MCF 10A (cell line): ENCODE measurements at regions not wholly inside any gene's neighbourhood (a gene's known extent, or its start where the extent isn't known, plus 50 kb on each side); places are given as distances from the start of the nearest gene placed in this dataset.

Source experiments
- BruUV-seq: library from RNA; stranded (reverse); fragments of 400-500 nt; replicated peaks from 2 replicates; lab custom pipeline; 2021; lab: Mats Ljungman, UMichigan
- CTCF ChIA-PET: fragments of 300-600 bp; sonication (Branson Sonifier 250); formaldehyde crosslinking; extraction: SDS; loops from one replicate; lab custom pipeline; 2021; ENCODE audit warnings: antibody characterized with exemption, inconsistent platforms; lab: Yijun Ruan, JAX
- POLR2A ChIA-PET: fragments of 300-600, 350-650 bp; sonication (Branson Sonifier 250); formaldehyde crosslinking; extraction: SDS; loops from one replicate; lab custom pipeline; 2020; ENCODE audit warnings: antibody characterized with exemption, inconsistent platforms; lab: Yijun Ruan, JAX
- DNase-seq: peaks from one replicate; pipeline ENCODE4 v3.0.0-alpha.2; 2018; ENCODE audit not compliant: unreplicated experiment
- H3K27ac Mint-ChIP-seq: one replicate; pipeline ENCODE4 v1.8.0; 2022; ENCODE audit warnings: mild to moderate bottlenecking, low read depth, mixed read lengths; ENCODE audit not compliant: unreplicated experiment
- H3K27me3 Mint-ChIP-seq: one replicate; pipeline ENCODE4 v1.8.0; 2022; ENCODE audit warnings: mixed read lengths; ENCODE audit not compliant: insufficient read depth, unreplicated experiment
- H3K36me3 Mint-ChIP-seq: one replicate; pipeline ENCODE4 v1.8.0; 2022; ENCODE audit warnings: mild to moderate bottlenecking, moderate library complexity, mixed read lengths; ENCODE audit not compliant: insufficient read depth, unreplicated experiment
- H3K4me1 Mint-ChIP-seq: one replicate; pipeline ENCODE4 v1.8.0; 2022; ENCODE audit warnings: mixed read lengths; ENCODE audit not compliant: insufficient read depth, unreplicated experiment
- H3K4me3 Mint-ChIP-seq: one replicate; pipeline ENCODE4 v1.8.0; 2022; ENCODE audit warnings: mild to moderate bottlenecking, moderate library complexity, mixed read lengths; ENCODE audit not compliant: unreplicated experiment
- H3K9me3 Mint-ChIP-seq: one replicate; pipeline ENCODE4 v1.8.0; 2022; ENCODE audit warnings: mixed read lengths; ENCODE audit not compliant: unreplicated experiment
- intact Hi-C: fragments of 100-400 bp; cut with micrococcal nuclease; formaldehyde crosslinking; loops from 2 replicates; pipeline ENCODE4 v1.14.1; 2022
- TF ChIP-seq, protein P1 (sequence below): fragments of 200-600 bp; IDR thresholded peaks from one replicate; pipeline ENCODE4 v1.8.0; 2022; ENCODE audit warnings: antibody characterized with exemption, mild to moderate bottlenecking; ENCODE audit not compliant: unreplicated experiment

DNA sequence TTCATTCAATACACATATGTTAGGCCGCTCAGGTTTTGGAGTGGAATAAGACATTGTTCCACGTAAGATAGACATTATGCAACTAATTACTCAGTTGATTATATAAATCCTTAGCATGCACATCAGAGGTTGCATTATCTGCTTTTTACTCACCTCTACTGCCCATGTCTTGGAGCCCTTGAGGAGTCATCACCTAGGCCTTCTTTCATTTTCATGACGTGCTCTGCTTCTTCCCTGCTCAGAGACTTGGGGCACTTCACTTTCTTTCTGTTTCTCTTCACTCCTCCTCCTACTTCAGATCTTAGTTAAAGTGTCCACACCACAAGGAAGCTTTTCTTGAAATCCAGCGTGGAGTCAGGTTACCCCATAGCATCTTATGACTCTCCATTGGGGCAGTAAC lies 241.1 kb downstream of the TLR4 start:
- H3K36me3 Mint-ChIP-seq = no peaks in the 10 kb centered on the region
- TF ChIP-seq, protein P1, sequence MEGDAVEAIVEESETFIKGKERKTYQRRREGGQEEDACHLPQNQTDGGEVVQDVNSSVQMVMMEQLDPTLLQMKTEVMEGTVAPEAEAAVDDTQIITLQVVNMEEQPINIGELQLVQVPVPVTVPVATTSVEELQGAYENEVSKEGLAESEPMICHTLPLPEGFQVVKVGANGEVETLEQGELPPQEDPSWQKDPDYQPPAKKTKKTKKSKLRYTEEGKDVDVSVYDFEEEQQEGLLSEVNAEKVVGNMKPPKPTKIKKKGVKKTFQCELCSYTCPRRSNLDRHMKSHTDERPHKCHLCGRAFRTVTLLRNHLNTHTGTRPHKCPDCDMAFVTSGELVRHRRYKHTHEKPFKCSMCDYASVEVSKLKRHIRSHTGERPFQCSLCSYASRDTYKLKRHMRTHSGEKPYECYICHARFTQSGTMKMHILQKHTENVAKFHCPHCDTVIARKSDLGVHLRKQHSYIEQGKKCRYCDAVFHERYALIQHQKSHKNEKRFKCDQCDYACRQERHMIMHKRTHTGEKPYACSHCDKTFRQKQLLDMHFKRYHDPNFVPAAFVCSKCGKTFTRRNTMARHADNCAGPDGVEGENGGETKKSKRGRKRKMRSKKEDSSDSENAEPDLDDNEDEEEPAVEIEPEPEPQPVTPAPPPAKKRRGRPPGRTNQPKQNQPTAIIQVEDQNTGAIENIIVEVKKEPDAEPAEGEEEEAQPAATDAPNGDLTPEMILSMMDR = no peak
- intact Hi-C loops = no loop called here
- ChIA-PET POLR2A (no interaction called here), CTCF (no interaction called here)
- H3K27ac Mint-ChIP-seq = no peak overlapping the region
- H3K4me1 Mint-ChIP-seq = no peaks in the 10 kb centered on the region
- no peaks in the 10 kb centered on the region for H3K27me3 Mint-ChIP-seq
- DNase-seq = no peak
- peaks cover 7% of the 10 kb centered on the region for H3K9me3 Mint-ChIP-seq
- no peak overlapping the region for H3K4me3 Mint-ChIP-seq
- no TSS peak for BruUV-seq

DNA sequence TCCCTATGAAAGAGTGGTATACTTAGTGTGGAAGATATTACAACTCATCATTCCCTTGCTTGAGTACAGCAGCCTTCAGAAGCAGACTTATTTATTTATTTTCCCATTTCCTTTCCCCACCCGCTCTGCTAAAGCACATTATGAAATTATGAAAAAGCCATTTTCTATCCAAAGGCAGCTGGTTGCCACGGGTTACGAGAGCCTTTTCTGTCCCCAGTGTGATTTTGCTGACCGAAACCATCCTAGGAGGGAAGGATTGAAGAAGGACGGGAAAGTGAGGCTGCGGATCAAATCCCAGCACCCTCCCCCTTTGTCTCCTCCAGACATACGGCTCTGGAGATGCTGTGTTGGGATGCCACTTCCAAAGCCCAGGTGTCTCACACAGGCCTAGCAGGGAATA lies 246.9 kb downstream of the TLR4 start:
- no peaks in the 10 kb centered on the region for H3K36me3 Mint-ChIP-seq
- TF ChIP-seq, protein P1 = no peak
- intact Hi-C loops = no loop called here
- H3K4me1 Mint-ChIP-seq = no peaks in the 10 kb centered on the region
- peaks cover 7% of the 10 kb centered on the region for H3K9me3 Mint-ChIP-seq
- H3K27ac Mint-ChIP-seq = no peak overlapping the region
- ChIA-PET CTCF (no interaction called here), POLR2A (no interaction called here)
- no TSS peak for BruUV-seq
- H3K4me3 Mint-ChIP-seq = no peak overlapping the region
- DNase-seq = no peak
- H3K27me3 Mint-ChIP-seq = no peaks in the 10 kb centered on the region

DNA sequence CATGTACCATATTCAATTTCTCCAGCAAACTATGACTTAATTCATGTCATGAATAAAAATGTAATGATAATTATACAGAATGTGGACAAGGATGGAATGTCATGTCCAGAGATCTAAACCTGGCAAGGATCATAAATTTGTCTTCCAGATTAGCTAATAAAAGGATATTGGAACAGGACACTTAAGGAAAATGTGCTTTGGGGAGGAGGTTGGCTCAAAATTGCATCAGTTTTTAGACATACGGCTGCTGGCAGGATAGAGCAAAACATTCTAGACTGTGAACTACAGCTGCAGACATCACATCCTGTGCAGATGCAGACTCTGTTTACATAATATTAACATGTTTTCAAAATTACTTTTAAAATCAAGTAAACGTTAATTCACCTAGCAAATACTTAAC lies 248.4 kb downstream of the TLR4 start:
- no peaks in the 10 kb centered on the region for H3K27me3 Mint-ChIP-seq
- POLR2A ChIA-PET = interaction anchor here (0.7 kb wide), 1 partner anchor 517 kb away, joined by 3 read pairs; no protein-coding TSS in a partner anchor
- intact Hi-C loops = no loop called here
- CTCF ChIA-PET = interaction anchor here (0.5 kb wide), 1 partner anchor 110 kb away, joined by 3 read pairs; no protein-coding TSS in a partner anchor
- no peaks in the 10 kb centered on the region for H3K4me1 Mint-ChIP-seq
- H3K4me3 Mint-ChIP-seq = no peak overlapping the region
- H3K9me3 Mint-ChIP-seq = peaks cover 12% of the 10 kb centered on the region
- TF ChIP-seq, protein P1 = no peak
- no peak for DNase-seq
- no peak overlapping the region for H3K27ac Mint-ChIP-seq
- no peaks in the 10 kb centered on the region for H3K36me3 Mint-ChIP-seq
- no TSS peak for BruUV-seq

GRCh38 chr9:117957267-117957666 lies 253.1 kb downstream of the TLR4 start:
- no peaks in the 10 kb centered on the region for H3K4me1 Mint-ChIP-seq
- ChIA-PET CTCF (no interaction called here), POLR2A (interaction anchor here (1.3 kb wide), 1 partner anchor 14 kb away, joined by 3 read pairs; no protein-coding TSS in a partner anchor)
- peak; percentile 83 for DNase-seq
- H3K9me3 Mint-ChIP-seq = peaks cover 29% of the 10 kb centered on the region
- intact Hi-C loops = no loop called here
- H3K36me3 Mint-ChIP-seq = no peaks in the 10 kb centered on the region
- TF ChIP-seq, protein P1 = no peak
- no peak overlapping the region for H3K4me3 Mint-ChIP-seq
- H3K27me3 Mint-ChIP-seq = no peaks in the 10 kb centered on the region
- no peak overlapping the region for H3K27ac Mint-ChIP-seq
- BruUV-seq = no TSS peak
